Lower leg skin (tissue), 4 donors: ENCODE measurements at regions not wholly inside any gene's neighbourhood (a gene's known extent, or its start where the extent isn't known, plus 50 kb on each side); places are given as distances from the start of the nearest gene placed in this dataset.

Experiments
- DNase-seq, 2 donors: peaks; one replicate each; pipeline ENCODE4 v3.0.0-alpha.2; 2019; ENCODE audit warnings: low spot score in 2 of 2
- H3K4me3 ChIP-seq: fragments of 200-600 bp; sonication (generic); 2 replicates; pipeline ENCODE4 v1.5.1; 2017; ENCODE audit warnings: mild to moderate bottlenecking, low read depth; ENCODE audit not compliant: poor library complexity, severe bottlenecking
- POLR2A ChIP-seq, 2 donors: fragments of 450-650 bp; IDR thresholded peaks; one replicate each; pipeline ENCODE4 v1.6.1; 2016 to 2017; ENCODE audit warnings: antibody characterized with exemption in 2 of 2, mild to moderate bottlenecking in 1 of 2, moderate library complexity in 1 of 2
- WGBS, 2 donors: methylation state at CpG; one replicate each; pipeline ENCODE4 v1.1.5; 2018; 5-methylcytosine and 5-hydroxymethylcytosine counted together
- intact Hi-C: fragments of 100-400 bp; cut with DNase I; formaldehyde crosslinking; loops from one replicate; pipeline ENCODE4 v1.15.0; 2023; ENCODE audit warnings: low total_unique reads
- TF ChIP-seq, protein P1 (sequence below), 3 donors: fragments of 450-650 bp; IDR thresholded peaks; one replicate each; pipeline ENCODE4 v1.5.1; 2016; ENCODE audit warnings: antibody characterized with exemption in 3 of 3, mild to moderate bottlenecking in 3 of 3, moderate library complexity in 2 of 3

DNA sequence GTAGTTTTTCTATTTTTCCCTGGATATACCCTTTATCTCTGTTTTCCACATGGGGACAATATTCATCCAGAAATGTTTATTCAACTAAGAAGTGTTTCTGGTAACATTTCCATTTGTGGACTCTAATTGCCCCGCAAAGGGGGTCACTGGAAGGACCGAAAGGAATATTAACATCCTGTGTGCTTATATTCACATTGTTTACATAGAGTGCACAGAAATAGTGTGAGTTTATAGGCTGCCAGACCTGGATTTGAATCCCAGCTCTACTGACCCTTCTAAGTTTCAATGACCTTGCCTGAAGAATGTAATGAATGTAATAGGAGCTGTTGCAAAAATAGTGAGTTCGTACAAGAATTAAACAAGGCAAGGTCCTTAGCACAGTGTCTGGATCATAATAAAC is 152.9 kb upstream of the NCKAP5 start:
- TF ChIP-seq, protein P1, sequence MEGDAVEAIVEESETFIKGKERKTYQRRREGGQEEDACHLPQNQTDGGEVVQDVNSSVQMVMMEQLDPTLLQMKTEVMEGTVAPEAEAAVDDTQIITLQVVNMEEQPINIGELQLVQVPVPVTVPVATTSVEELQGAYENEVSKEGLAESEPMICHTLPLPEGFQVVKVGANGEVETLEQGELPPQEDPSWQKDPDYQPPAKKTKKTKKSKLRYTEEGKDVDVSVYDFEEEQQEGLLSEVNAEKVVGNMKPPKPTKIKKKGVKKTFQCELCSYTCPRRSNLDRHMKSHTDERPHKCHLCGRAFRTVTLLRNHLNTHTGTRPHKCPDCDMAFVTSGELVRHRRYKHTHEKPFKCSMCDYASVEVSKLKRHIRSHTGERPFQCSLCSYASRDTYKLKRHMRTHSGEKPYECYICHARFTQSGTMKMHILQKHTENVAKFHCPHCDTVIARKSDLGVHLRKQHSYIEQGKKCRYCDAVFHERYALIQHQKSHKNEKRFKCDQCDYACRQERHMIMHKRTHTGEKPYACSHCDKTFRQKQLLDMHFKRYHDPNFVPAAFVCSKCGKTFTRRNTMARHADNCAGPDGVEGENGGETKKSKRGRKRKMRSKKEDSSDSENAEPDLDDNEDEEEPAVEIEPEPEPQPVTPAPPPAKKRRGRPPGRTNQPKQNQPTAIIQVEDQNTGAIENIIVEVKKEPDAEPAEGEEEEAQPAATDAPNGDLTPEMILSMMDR (IDR thresholded peaks at IDR 0.05) = no peak
- no peak for TF ChIP-seq POLR2A (IDR thresholded peaks at IDR 0.05)
- no peak overlapping the region for H3K4me3 ChIP-seq
- WGBS, 2 donors = 85 to 87% methylated on average over 3 of the region's 3 CpGs
- intact Hi-C loops = no loop called here
- no peak for DNase-seq

DNA sequence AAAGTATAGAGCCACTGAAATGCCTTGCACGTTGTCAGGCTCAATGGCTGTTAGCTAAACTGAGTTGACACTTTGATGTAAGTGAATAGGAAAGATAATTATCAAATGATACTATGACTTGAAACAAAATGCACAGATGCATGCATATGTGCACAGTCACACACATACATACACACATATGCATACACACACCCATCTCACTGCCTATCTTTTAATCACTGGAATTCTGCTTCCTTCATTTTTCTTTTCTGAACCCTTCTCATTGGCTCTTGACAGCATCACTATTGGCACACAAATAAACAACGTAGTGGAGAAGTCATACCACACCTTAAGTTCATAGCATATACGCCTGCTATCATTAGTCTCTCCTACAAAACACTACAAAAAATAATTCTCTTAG is 154.9 kb upstream of the NCKAP5 start:
- TF ChIP-seq POLR2A (IDR thresholded peaks at IDR 0.05) = no peak
- TF ChIP-seq, protein P1 (IDR thresholded peaks at IDR 0.05) = no peak
- DNase-seq = no peak
- H3K4me3 ChIP-seq = no peak overlapping the region
- intact Hi-C loops = no loop called here
- 82 to 90% methylated on average over 3 of the region's 3 CpGs for WGBS, 2 donors

DNA sequence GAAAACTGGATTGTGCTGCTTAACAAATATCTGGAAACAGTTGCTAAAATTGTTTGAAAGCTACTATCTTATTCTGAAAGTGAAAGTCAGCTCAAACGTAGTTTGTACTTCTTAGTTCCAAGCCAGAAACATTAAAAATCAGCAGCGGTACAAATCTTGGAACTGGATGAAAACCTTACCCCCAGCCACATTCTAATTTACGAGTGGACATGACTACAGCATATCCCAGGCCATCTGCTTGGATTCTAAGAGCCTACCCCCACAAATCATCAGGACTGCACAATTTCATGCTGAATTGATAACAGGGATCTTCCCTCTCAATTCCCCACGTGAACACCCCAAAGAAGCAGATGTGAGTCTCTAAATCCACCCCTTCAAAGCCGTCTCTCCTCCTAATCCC is 158.7 kb upstream of the NCKAP5 start:
- no peak overlapping the region for H3K4me3 ChIP-seq

DNA sequence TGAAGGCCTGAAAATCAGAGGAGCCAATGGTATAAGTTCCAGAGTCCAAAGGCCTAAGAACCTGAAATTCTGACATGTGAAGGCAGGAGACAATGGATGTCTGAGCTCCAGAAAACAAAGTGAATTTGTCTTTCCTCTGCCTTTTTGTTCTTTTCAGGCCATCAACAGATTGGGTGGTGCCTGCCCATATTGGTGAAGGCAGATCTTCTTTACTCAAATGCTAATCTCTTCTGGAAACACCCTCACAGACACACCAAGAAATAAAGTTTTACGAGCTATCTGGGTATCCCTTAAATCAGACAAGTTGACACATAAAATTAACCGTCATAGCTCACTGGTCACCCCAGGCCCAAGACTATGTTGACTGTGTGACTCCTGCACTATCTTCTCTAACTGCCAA is 163.8 kb upstream of the NCKAP5 start:
- TF ChIP-seq, protein P1 (IDR thresholded peaks at IDR 0.05) = no peak
- no peak for TF ChIP-seq POLR2A (IDR thresholded peaks at IDR 0.05)
- DNase-seq = no peak
- WGBS, 2 donors = 96 to 100% methylated on average over 2 of the region's 2 CpGs
- no peak overlapping the region for H3K4me3 ChIP-seq
- intact Hi-C loops = no loop called here

More for the DNA sequence above, 158.7 kb upstream of the NCKAP5 start:
- intact Hi-C loops = no loop called here
- DNase-seq = no peak
- 20 to 33% methylated on average over 5 of the region's 5 CpGs for WGBS, 2 donors
- TF ChIP-seq POLR2A (IDR thresholded peaks at IDR 0.05) = no peak
- TF ChIP-seq, protein P1 (IDR thresholded peaks at IDR 0.05) = no peak

DNA sequence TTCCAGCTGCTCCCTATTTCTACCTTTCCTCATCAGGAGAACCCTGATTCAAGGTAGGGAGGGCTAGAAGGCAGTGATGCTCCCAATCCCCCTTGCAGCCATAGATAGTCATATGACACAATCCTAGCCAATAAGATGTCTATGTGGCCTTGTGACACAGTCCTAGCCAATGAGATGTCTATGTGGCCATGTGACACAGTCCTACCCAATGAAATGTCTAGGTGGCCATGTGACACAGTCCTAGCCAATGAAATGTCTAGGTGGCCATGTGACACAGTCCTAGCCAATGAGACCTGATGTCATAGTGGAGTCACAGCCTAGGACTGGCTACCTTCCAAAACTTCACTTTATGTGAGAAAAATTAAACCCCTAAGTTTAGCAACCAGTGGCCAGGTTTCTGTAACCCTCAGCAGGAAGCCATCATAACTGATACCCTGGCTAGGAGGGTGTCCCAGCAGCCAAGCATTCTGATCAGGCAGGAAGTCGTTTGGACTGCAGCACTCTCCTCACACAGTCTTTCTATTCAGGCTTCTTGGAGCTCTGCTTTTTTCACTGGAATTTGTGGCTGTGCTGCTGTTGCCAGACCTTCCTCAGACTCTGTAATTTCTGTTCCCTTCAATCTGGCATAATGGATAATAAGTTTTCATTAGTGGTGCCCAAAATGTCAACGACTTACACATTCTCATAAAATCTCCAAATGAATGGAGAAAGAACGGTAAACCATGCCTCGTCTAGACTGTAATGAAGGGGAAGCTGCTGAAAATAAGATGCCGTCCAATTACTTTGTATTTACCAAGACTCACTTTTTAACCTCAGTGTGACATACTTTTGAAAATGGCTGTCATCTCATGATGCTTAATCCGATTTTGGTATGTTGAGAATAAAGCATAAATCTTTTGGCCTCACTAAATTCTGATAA is 165.0 kb upstream of the NCKAP5 start:
- TF ChIP-seq, protein P1 (IDR thresholded peaks at IDR 0.05) = no peak
- TF ChIP-seq POLR2A (IDR thresholded peaks at IDR 0.05) = no peak
- intact Hi-C loops = no loop called here
- WGBS, 2 donors = 69 to 78% methylated on average over 6 of the region's 6 CpGs
- no peak for DNase-seq
- H3K4me3 ChIP-seq = no peak overlapping the region
